Tibial nerve (tissue), 4 donors: ENCODE measurements at regions not wholly inside any gene's neighbourhood (a gene's known extent, or its start where the extent isn't known, plus 50 kb on each side); places are given as distances from the start of the nearest gene placed in this dataset.

Source experiments
- DNase-seq, 2 donors: peaks; one replicate each; pipeline ENCODE4 v3.0.0-alpha.2; 2019; ENCODE audit warnings: low spot score in 2 of 2
- H3K27ac ChIP-seq, 4 donors: fragments of 200-600 bp; sonication (generic) in 3 of 4; one replicate each; pipeline ENCODE4 v1.5.1; 2017 to 2019; ENCODE audit warnings: mild to moderate bottlenecking in 1 of 4
- H3K27me3 ChIP-seq, 2 donors: fragments of 200-600 bp; sonication (generic) in 1 of 2; one replicate each; pipeline versions ENCODE4 v1.5.1 to v1.6.0; 2017 to 2019
- H3K36me3 ChIP-seq, 3 donors: fragments of 200-600 bp; sonication (generic); one replicate each; pipeline ENCODE4 v1.5.1; 2018 to 2019
- H3K4me1 ChIP-seq, 4 donors: fragments of 200-600 bp; sonication (generic) in 3 of 4; one replicate each; pipeline ENCODE4 v1.5.1; 2017 to 2019
- H3K4me3 ChIP-seq, 4 donors: fragments of 200-600 bp; sonication (generic) in 3 of 4; one replicate each; pipeline ENCODE4 v1.5.1; 2017 to 2019; ENCODE audit warnings: mild to moderate bottlenecking in 1 of 4, moderate library complexity in 1 of 4
- H3K9me3 ChIP-seq, 4 donors: fragments of 200-600 bp; sonication (generic) in 3 of 4; one replicate each; pipeline ENCODE4 v1.5.1; 2017 to 2019
- CTCF ChIP-seq, 5 experiments: fragments of 200-600 bp in 3 of 5; fragments of 450-650 bp in 2 of 5; sonication (generic) in 3 of 5; IDR thresholded peaks; one replicate each; pipeline ENCODE4 v1.5.1; 2016 to 2019; ENCODE audit warnings: antibody characterized with exemption in 5 of 5, mild to moderate bottlenecking in 3 of 5, moderate library complexity in 2 of 5
- EP300 ChIP-seq, 2 donors: sonication (generic); formaldehyde crosslinking; IDR thresholded peaks; one replicate each; pipeline ENCODE4 v1.6.1; 2017; ENCODE audit warnings: antibody characterized with exemption in 2 of 2, mild to moderate bottlenecking in 1 of 2
- POLR2A ChIP-seq, 2 donors: fragments of 450-650 bp; IDR thresholded peaks; one replicate each; pipeline ENCODE4 v1.6.1; 2017; ENCODE audit warnings: antibody characterized with exemption in 2 of 2, mild to moderate bottlenecking in 2 of 2, moderate library complexity in 2 of 2
- WGBS, 2 donors: methylation state at CpG; one replicate each; pipeline ENCODE4 v1.1.5; 2018; 5-methylcytosine and 5-hydroxymethylcytosine counted together

- DNase-seq = no peak
- no peaks in the 10 kb centered on the region for H3K27me3 ChIP-seq
- H3K27ac ChIP-seq = no peak overlapping the region
- no peak overlapping the region for H3K4me3 ChIP-seq
- no peaks in the 10 kb centered on the region for H3K36me3 ChIP-seq
- WGBS, 2 donors = 91 to 94% methylated on average over 6 of the region's 6 CpGs
- TF ChIP-seq EP300 (IDR thresholded peaks at IDR 0.05) (no peak), CTCF (IDR thresholded peaks at IDR 0.05) (no peak), POLR2A (IDR thresholded peaks at IDR 0.05) (no peak)
- no peaks in the 10 kb centered on the region for H3K9me3 ChIP-seq
- H3K4me1 ChIP-seq = peaks cover 0 to 6% (median 0%) of the 10 kb centered on the region in 4 donors
Measured at GRCh38 chr10:59965899-59966650, 59.7 kb upstream of the CCDC6 start.

GRCh38 chr10:59962756-59963155, 56.4 kb upstream of the CCDC6 start:
- H3K9me3 ChIP-seq = no peaks in the 10 kb centered on the region
- TF ChIP-seq EP300 (IDR thresholded peaks at IDR 0.05) (no peak), POLR2A (IDR thresholded peaks at IDR 0.05) (no peak), CTCF (IDR thresholded peaks at IDR 0.05) (no peak)
- H3K4me1 ChIP-seq = no peaks in the 10 kb centered on the region
- H3K4me3 ChIP-seq = no peak overlapping the region
- no peak for DNase-seq
- 63 to 70% methylated on average over 4 of the region's 4 CpGs for WGBS, 2 donors
- no peaks in the 10 kb centered on the region for H3K27me3 ChIP-seq
- H3K36me3 ChIP-seq = no peaks in the 10 kb centered on the region
- no peak overlapping the region for H3K27ac ChIP-seq

- DNase-seq = no peak
- no peak overlapping the region for H3K4me3 ChIP-seq
- H3K27me3 ChIP-seq = no peaks in the 10 kb centered on the region
- no peaks in the 10 kb centered on the region for H3K9me3 ChIP-seq
- no peak for TF ChIP-seq EP300 (IDR thresholded peaks at IDR 0.05)
- TF ChIP-seq CTCF (IDR thresholded peaks at IDR 0.05) = no peak
- no peak for TF ChIP-seq POLR2A (IDR thresholded peaks at IDR 0.05)
- no peak overlapping the region for H3K27ac ChIP-seq
- no peaks in the 10 kb centered on the region for H3K4me1 ChIP-seq
- no peaks in the 10 kb centered on the region for H3K36me3 ChIP-seq
Measured at GRCh38 chr10:59960751-59961150, 54.4 kb upstream of the CCDC6 start.

- H3K4me3 ChIP-seq = no peak overlapping the region
- H3K27me3 ChIP-seq = no peaks in the 10 kb centered on the region
- WGBS, 2 donors = 61 to 62% methylated on average over 4 of the region's 4 CpGs
- TF ChIP-seq CTCF (IDR thresholded peaks at IDR 0.05) (no peak), POLR2A (IDR thresholded peaks at IDR 0.05) (no peak)
- H3K9me3 ChIP-seq = no peaks in the 10 kb centered on the region
- H3K4me1 ChIP-seq = no peaks in the 10 kb centered on the region
- no peaks in the 10 kb centered on the region for H3K36me3 ChIP-seq
- H3K27ac ChIP-seq = no peak overlapping the region
- DNase-seq = no peak
Measured at GRCh38 chr10:59959504-59960018, 53.2 kb upstream of the CCDC6 start.

GRCh38 chr10:59958882-59959281, 52.5 kb upstream of the CCDC6 start:
- no peaks in the 10 kb centered on the region for H3K36me3 ChIP-seq
- 70 to 73% methylated on average over 5 of the region's 5 CpGs for WGBS, 2 donors
- no peak overlapping the region for H3K27ac ChIP-seq
- H3K4me1 ChIP-seq = no peaks in the 10 kb centered on the region
- H3K4me3 ChIP-seq = no peak overlapping the region
- no peak for TF ChIP-seq EP300 (IDR thresholded peaks at IDR 0.05)
- TF ChIP-seq POLR2A (IDR thresholded peaks at IDR 0.05) = no peak
- TF ChIP-seq CTCF (IDR thresholded peaks at IDR 0.05) = no peak
- H3K27me3 ChIP-seq = no peaks in the 10 kb centered on the region
- DNase-seq = no peak
- H3K9me3 ChIP-seq = no peaks in the 10 kb centered on the region
